H9 (cell line): ENCODE measurements at regions not wholly inside any gene's neighbourhood (a gene's known extent, or its start where the extent isn't known, plus 50 kb on each side); places are given as distances from the start of the nearest gene placed in this dataset.

ENCODE experiments used
- DNase-seq: peaks from one replicate; pipeline ENCODE4 v3.0.0-alpha.2; 2017
- H2AFZ ChIP-seq: one replicate; pipeline ENCODE4 v1.6.1; 2013; ENCODE audit warnings: mild to moderate bottlenecking, low read length, control low read depth, moderate library complexity
- H2AK5ac ChIP-seq: 2 replicates; pipeline ENCODE4 v1.6.1; 2013; ENCODE audit warnings: low read length, control low read depth, mixed read lengths; ENCODE audit not compliant: insufficient read length
- H2BK120ac ChIP-seq: one replicate; pipeline ENCODE4 v1.6.1; 2013; ENCODE audit warnings: low read depth, mild to moderate bottlenecking, low read length, control low read depth, inconsistent platforms; ENCODE audit not compliant: poor library complexity, severe bottlenecking
- H2BK12ac ChIP-seq: 2 replicates; pipeline ENCODE4 v1.6.1; 2013; ENCODE audit warnings: low read length, control low read depth, mixed read lengths, low read depth; ENCODE audit not compliant: insufficient read length
- H2BK15ac ChIP-seq: 2 replicates; pipeline ENCODE4 v1.6.1; 2013; ENCODE audit warnings: low read depth, low read length, control low read depth
- H2BK20ac ChIP-seq: one replicate; pipeline ENCODE4 v1.6.1; 2013; ENCODE audit warnings: low read depth, mild to moderate bottlenecking, low read length, control low read depth, inconsistent platforms; ENCODE audit not compliant: poor library complexity, severe bottlenecking
- H2BK5ac ChIP-seq: 2 replicates; pipeline ENCODE4 v1.6.1; 2013; ENCODE audit warnings: low read length, control low read depth, mixed read lengths; ENCODE audit not compliant: insufficient read length
- H3K14ac ChIP-seq: 2 replicates; pipeline ENCODE4 v1.6.1; 2013; ENCODE audit warnings: low read length, control low read depth; ENCODE audit not compliant: insufficient read depth
- H3K18ac ChIP-seq: 2 replicates; pipeline ENCODE4 v1.6.1; 2013; ENCODE audit warnings: low read depth, mild to moderate bottlenecking, mixed read lengths, low read length, control low read depth; ENCODE audit not compliant: insufficient read length
- H3K23ac ChIP-seq: 2 replicates; pipeline ENCODE4 v1.6.1; 2013; ENCODE audit warnings: low read length, control low read depth, mixed read lengths, low read depth; ENCODE audit not compliant: insufficient read length
- H3K23me2 ChIP-seq: 2 replicates; pipeline ENCODE4 v1.6.1; 2013; ENCODE audit warnings: low read depth, mild to moderate bottlenecking, mixed read lengths, low read length, control low read depth; ENCODE audit not compliant: insufficient read length, poor library complexity, severe bottlenecking
- H3K27ac ChIP-seq: 2 replicates; pipeline ENCODE4 v1.5.1; 2013; ENCODE audit warnings: low read length, control low read depth, mixed read lengths, low read depth; ENCODE audit not compliant: insufficient read length
- H3K27me3 ChIP-seq: 2 replicates; pipeline ENCODE4 v1.6.1; 2013; ENCODE audit warnings: low read length, control low read depth, inconsistent platforms; ENCODE audit not compliant: insufficient read depth
- H3K4ac ChIP-seq: 2 replicates; pipeline ENCODE4 v1.6.1; 2013; ENCODE audit warnings: low read depth, mild to moderate bottlenecking, control low read depth, inconsistent platforms, low read length, moderate library complexity
- H3K4me1 ChIP-seq: 2 replicates; pipeline ENCODE4 v1.6.1; 2013; ENCODE audit warnings: low read length, control low read depth, inconsistent platforms; ENCODE audit not compliant: insufficient read depth
- H3K4me2 ChIP-seq: 2 replicates; pipeline ENCODE4 v1.6.1; 2013; ENCODE audit warnings: low read length, control low read depth, mixed read lengths; ENCODE audit not compliant: insufficient read length, insufficient read depth
- H3K56ac ChIP-seq: 2 replicates; pipeline ENCODE4 v1.6.1; 2013; ENCODE audit warnings: low read depth, mild to moderate bottlenecking, mixed read lengths, low read length, control low read depth; ENCODE audit not compliant: insufficient read length
- H3K79me1 ChIP-seq: 2 replicates; pipeline ENCODE4 v1.6.1; 2013; ENCODE audit warnings: low read depth, mild to moderate bottlenecking, moderate library complexity, low read length, control low read depth, inconsistent platforms; ENCODE audit not compliant: insufficient read depth, poor library complexity, severe bottlenecking
- H3K79me2 ChIP-seq: 2 replicates; pipeline ENCODE4 v1.6.1; 2013; ENCODE audit warnings: low read length, control low read depth, inconsistent platforms; ENCODE audit not compliant: insufficient read depth
- H3K9ac ChIP-seq: 2 replicates; pipeline ENCODE4 v1.6.1; 2013; ENCODE audit warnings: low read length, control low read depth, mixed read lengths; ENCODE audit not compliant: insufficient read length; ENCODE audit errors: extremely low read depth
- H3K9me3 ChIP-seq: one replicate; pipeline ENCODE4 v1.6.1; 2013; ENCODE audit warnings: low read depth, low read length, inconsistent platforms; ENCODE audit not compliant: control insufficient read depth
- H3T11ph ChIP-seq: one replicate; pipeline ENCODE4 v1.6.1; 2013; ENCODE audit warnings: mild to moderate bottlenecking, low read length, control low read depth, inconsistent platforms
- H4K20me1 ChIP-seq: one replicate; pipeline ENCODE4 v1.6.1; 2013; ENCODE audit not compliant: control insufficient read depth, insufficient read length, insufficient read depth
- H4K5ac ChIP-seq: 2 replicates; pipeline ENCODE4 v1.6.1; 2013; ENCODE audit warnings: low read depth, mild to moderate bottlenecking, mixed read lengths, low read length, control low read depth; ENCODE audit not compliant: insufficient read length
- H4K8ac ChIP-seq: replicated peaks from 2 replicates; pipeline ENCODE4 v1.6.1; 2013; ENCODE audit warnings: low read length, control low read depth, mixed read lengths, low read depth; ENCODE audit not compliant: insufficient read length
- H4K91ac ChIP-seq: 2 replicates; pipeline ENCODE4 v1.6.1; 2013; ENCODE audit warnings: low read depth, mild to moderate bottlenecking, moderate library complexity, mixed read lengths, low read length, control low read depth; ENCODE audit not compliant: insufficient read length
- H3K27ac Mint-ChIP-seq, 3 experiments: 2 replicates in 2 of 3; 3 replicates in 1 of 3; pipeline ENCODE4 v1.8.0; 2020 to 2021; ENCODE audit warnings: mixed read lengths in 3 of 3, mild to moderate bottlenecking in 1 of 3, moderate library complexity in 1 of 3
- H3K27me3 Mint-ChIP-seq: 2 replicates; pipeline ENCODE4 v1.8.0; 2021; ENCODE audit warnings: low read depth, mild to moderate bottlenecking, moderate library complexity, mixed read lengths
- H3K36me3 Mint-ChIP-seq, 3 experiments: 2 replicates in 2 of 3; 3 replicates in 1 of 3; pipeline ENCODE4 v1.8.0; 2020 to 2021; ENCODE audit warnings: low read depth in 3 of 3, mixed read lengths in 3 of 3; ENCODE audit not compliant: insufficient read depth in 1 of 3
- H3K4me1 Mint-ChIP-seq, 2 experiments: 2 replicates each; pipeline ENCODE4 v1.8.0; 2020; ENCODE audit warnings: mixed read lengths in 2 of 2
- H3K4me3 Mint-ChIP-seq, 2 experiments: 2 replicates in 1 of 2; 3 replicates in 1 of 2; pipeline ENCODE4 v1.8.0; 2020 to 2021; ENCODE audit warnings: mild to moderate bottlenecking in 2 of 2, mixed read lengths in 2 of 2, moderate library complexity in 1 of 2
- H3K9me3 Mint-ChIP-seq, 2 experiments: 2 replicates in 1 of 2; 3 replicates in 1 of 2; pipeline ENCODE4 v1.8.0; 2020; ENCODE audit warnings: mild to moderate bottlenecking in 2 of 2, mixed read lengths in 2 of 2, moderate library complexity in 1 of 2
- CTCF ChIP-seq: fragments of 200-600 bp; sonication (generic); conservative IDR thresholded peaks from 3 replicates; pipeline ENCODE4 v1.8.0; 2021; ENCODE audit warnings: antibody characterized with exemption, mild to moderate bottlenecking
- WGBS: extraction: QIAGEN DNeasy Blood & Tissue Kit; methylation state at CpG from one replicate; pipeline ENCODE4 v1.1.7; 2013; ENCODE audit warnings: missing lambda C conversion rate, low lambda C conversion rate, mixed read lengths; ENCODE audit not compliant: insufficient read length; ENCODE audit errors: extremely low coverage; 5-methylcytosine and 5-hydroxymethylcytosine counted together

- H3K36me3 Mint-ChIP-seq, result peaks cover 8 to 39% (median 17%) of the 10 kb centered on the region in 3 experiments
- no peak overlapping the region for H2BK120ac ChIP-seq
- H2AFZ ChIP-seq, result no peak overlapping the region
- no peak overlapping the region for H3K9ac ChIP-seq
- H3K27me3 ChIP-seq, result no peaks in the 10 kb centered on the region
- no peak overlapping the region for H3T11ph ChIP-seq
- H2BK5ac ChIP-seq, result no peak overlapping the region
- no peaks in the 10 kb centered on the region for H3K79me2 ChIP-seq
- H4K91ac ChIP-seq, result no peak overlapping the region
- H3K23ac ChIP-seq, result no peak overlapping the region
- no peaks in the 10 kb centered on the region for H3K79me1 ChIP-seq
- H4K20me1 ChIP-seq, result no peaks in the 10 kb centered on the region
- no peak overlapping the region for H4K8ac ChIP-seq
- H2BK12ac ChIP-seq, result no peak overlapping the region
- peaks cover 4% of the 10 kb centered on the region for H3K9me3 ChIP-seq
- H3K14ac ChIP-seq, result no peak overlapping the region
- H3K9me3 Mint-ChIP-seq, result peaks cover 31 to 38% of the 10 kb centered on the region in 2 experiments
- no peak overlapping the region for H3K18ac ChIP-seq
- no peak overlapping the region for H3K27ac Mint-ChIP-seq
- H3K4ac ChIP-seq, result no peak overlapping the region
- no peak overlapping the region for H3K4me3 Mint-ChIP-seq
- no peak overlapping the region for H4K5ac ChIP-seq
- H3K27ac ChIP-seq, result no peak overlapping the region
- H3K4me1 ChIP-seq, result no peaks in the 10 kb centered on the region
- no peak overlapping the region for H2AK5ac ChIP-seq
- no peaks in the 10 kb centered on the region for H3K4me1 Mint-ChIP-seq
- no peak for DNase-seq
- H2BK20ac ChIP-seq, result no peak overlapping the region
- H3K4me2 ChIP-seq, result no peak overlapping the region
- no CpG with 5 or more reads among the region's 2 CpGs for WGBS
- H3K23me2 ChIP-seq, result no peaks in the 10 kb centered on the region
- H3K56ac ChIP-seq, result no peak overlapping the region
- no peaks in the 10 kb centered on the region for H3K27me3 Mint-ChIP-seq
- no peak for TF ChIP-seq CTCF
- H2BK15ac ChIP-seq, result no peak overlapping the region
Observed at GRCh38 chr4:12458621-12459020, 1025.5 kb downstream of the RAB28 start.
